AG09319 (cell line): ENCODE measurements at regions not wholly inside any gene's neighbourhood (a gene's known extent, or its start where the extent isn't known, plus 50 kb on each side); places are given as distances from the start of the nearest gene placed in this dataset.

Experiments
- DNase-seq: peaks from one replicate; pipeline ENCODE4 v3.0.0-alpha.2; 2010; ENCODE audit warnings: low read depth; ENCODE audit errors: extremely low read depth
- TF ChIP-seq, protein P1 (sequence below): IDR thresholded peaks from 2 replicates; pipeline ENCODE4 v1.5.1; 2011; ENCODE audit warnings: low read depth, mild to moderate bottlenecking, inconsistent platforms, low read length, moderate library complexity

- no peak for DNase-seq
- TF ChIP-seq, protein P1, sequence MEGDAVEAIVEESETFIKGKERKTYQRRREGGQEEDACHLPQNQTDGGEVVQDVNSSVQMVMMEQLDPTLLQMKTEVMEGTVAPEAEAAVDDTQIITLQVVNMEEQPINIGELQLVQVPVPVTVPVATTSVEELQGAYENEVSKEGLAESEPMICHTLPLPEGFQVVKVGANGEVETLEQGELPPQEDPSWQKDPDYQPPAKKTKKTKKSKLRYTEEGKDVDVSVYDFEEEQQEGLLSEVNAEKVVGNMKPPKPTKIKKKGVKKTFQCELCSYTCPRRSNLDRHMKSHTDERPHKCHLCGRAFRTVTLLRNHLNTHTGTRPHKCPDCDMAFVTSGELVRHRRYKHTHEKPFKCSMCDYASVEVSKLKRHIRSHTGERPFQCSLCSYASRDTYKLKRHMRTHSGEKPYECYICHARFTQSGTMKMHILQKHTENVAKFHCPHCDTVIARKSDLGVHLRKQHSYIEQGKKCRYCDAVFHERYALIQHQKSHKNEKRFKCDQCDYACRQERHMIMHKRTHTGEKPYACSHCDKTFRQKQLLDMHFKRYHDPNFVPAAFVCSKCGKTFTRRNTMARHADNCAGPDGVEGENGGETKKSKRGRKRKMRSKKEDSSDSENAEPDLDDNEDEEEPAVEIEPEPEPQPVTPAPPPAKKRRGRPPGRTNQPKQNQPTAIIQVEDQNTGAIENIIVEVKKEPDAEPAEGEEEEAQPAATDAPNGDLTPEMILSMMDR, result no peak
These were observed 95.0 kb downstream of the MICALL2 start for GRCh38 chr7:1364068-1364905.

DNA sequence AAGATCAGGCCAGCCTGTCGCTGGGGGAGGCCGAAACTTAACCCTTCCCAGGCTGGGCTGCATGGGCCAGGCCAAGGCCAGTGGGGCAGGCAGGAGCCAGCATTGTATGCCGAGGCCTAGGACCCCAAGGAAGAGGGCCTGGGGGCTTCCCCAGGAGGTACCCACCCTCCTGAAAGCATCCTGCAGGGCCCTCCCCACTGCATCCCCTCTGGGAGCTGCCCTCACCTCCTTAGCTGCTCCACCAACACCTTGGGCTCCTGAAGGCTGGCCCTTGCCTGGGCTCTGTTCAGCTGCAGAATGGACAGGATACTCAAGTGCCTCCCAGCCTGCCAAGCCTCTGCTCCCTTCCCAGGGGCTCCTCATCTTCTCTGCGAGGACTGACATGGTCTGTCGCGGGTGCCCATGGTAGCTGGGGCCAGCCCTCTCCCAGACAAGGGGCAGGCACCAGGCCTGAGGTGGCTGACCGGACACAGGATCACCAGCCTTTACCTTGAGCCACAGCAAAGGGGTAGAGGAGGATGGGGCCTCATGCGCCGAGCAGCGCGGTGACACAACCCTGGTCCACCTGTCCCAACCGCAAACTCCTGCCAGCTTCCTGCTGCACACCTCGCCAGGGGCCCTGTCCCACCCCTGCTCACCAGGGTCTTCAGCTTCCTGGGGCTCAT, 94.2 kb downstream of the MICALL2 start:
- DNase-seq, result no peak
- TF ChIP-seq, protein P1, result no peak

DNA sequence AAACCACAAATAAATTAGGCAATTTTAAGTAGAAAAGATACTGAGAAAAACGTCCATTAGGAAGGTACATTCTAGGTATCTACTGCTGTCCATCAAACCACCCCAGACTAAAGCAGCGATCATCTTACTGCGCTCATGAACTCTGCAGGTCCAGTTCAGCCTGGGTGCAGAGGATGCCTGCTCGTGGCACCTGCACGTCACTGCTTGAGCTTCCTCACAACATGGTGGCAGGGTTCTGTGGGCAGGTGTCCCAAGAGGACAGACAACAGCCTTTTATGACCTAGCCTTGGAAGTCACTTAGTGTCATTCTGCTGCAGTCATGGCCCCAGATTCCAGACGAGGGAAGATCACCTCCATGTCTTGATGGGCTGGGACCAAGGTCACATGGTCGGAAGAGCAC, 93.4 kb downstream of the MICALL2 start:
- DNase-seq, result no peak
- TF ChIP-seq, protein P1, result no peak

DNA sequence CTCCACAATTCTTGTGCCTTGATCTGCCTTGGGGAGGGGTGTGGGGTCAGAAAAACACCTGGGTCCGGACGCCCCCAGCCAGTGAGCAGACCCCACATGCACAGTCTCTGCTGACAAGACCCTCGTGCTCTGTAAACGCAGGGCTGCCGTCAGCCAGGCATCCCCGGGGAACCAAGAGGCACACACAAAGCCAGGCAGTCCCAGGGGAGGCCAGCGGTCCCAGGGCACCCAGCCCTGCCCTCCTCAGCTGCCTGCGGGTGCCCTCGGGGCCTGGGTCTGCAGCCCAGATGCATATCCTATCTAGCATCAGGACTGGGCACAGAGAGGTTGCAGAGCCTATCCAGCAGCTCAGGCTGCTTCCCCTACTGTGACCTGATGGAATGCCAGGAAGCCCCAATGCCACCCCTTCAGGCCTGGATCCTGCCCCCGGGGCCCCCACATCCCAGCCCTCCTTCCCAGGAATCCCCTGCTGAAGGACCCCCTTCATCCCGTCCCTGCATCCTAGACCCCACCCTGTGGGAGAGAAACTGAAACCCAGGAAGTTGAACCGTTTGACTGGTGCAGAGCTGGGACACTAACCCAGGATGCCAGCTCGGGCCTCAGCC, 92.4 kb downstream of the MICALL2 start:
- no peak for DNase-seq
- TF ChIP-seq, protein P1, result no peak

- TF ChIP-seq, protein P1, result no peak
- no peak for DNase-seq
These were observed 91.6 kb downstream of the MICALL2 start for GRCh38 chr7:1367501-1368183.

GRCh38 chr7:1368184-1368681, 91.0 kb downstream of the MICALL2 start:
- no peak for DNase-seq
- TF ChIP-seq, protein P1, result no peak
